GM21723 (cell line): ENCODE measurements at regions not wholly inside any gene's neighbourhood (a gene's known extent, or its start where the extent isn't known, plus 50 kb on each side); places are given as distances from the start of the nearest gene placed in this dataset.
A peak's percentile ranks its signal among the peaks of the same experiment; 100 is the strongest.
"Not testable (repeated sequence)": the region's sequence is repeated elsewhere in the genome, so short reads cannot be mapped to it uniquely, and the experiment has no call there.

Experiments used
- ATAC-seq: cut with Tn5 transposase; IDR thresholded peaks from one replicate; pipeline ENCODE4 v1.9.1; 2021; ENCODE audit warnings: mild to moderate bottlenecking, moderate library complexity; ENCODE audit not compliant: unreplicated experiment

DNA sequence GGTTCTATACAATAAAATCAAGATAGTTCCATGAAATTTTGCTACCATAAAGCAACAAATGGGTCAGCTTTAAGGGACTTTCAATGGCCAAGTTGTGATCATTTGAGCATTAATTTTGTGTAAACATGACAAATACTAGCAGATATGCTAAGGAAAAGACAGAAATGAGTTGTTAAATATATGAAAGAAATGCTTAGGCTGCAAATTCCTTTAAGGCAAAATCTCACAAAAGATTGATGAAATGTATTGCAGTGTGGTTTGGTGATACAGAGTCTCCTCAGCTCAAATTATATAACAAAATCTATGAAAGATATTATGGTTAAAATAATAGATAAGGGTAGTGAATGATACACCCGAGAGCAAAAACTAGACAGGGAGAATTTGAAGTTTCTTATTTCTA is 377.2 kb downstream of the RAP2B start:
- ATAC-seq, result no peak

DNA sequence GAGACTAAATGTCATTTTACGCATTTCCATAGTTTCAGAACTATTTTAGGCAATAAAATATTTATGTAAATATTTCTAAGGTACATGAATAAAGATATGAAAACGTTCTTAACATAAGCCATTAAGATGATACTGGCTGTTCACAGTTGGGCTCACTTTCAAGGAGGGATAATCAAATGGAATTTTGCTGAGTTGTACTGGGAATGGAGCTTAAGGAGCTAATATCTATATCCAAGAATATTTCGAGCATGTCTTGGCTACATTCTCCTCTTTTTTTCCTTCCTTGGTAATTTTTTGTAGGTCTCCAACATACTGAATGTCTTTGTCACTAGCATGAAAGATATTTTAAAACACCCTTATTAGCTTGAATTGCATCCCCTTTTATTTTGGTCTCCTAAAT is 383.4 kb downstream of the RAP2B start:
- no peak for ATAC-seq

DNA sequence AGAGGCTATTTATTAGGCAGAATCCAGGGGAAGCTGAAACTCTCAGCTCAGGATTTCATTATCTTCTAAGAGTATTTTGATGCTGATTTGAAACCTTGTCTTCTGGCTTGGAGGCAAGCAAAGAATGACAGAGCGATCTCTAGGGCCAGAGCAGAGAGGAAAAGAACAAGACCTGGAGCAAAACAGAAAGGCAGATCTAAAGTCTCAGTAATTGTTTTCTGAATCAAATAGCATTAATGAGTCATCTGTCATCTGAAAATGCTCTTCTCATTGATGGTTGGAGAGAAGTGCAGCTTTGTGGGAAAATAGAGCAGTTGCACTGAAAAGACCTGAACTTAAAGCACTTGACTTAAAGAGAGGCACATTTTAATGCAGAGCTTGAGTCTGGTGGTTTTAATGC is 385.9 kb downstream of the RAP2B start:
- ATAC-seq, result no peak

DNA sequence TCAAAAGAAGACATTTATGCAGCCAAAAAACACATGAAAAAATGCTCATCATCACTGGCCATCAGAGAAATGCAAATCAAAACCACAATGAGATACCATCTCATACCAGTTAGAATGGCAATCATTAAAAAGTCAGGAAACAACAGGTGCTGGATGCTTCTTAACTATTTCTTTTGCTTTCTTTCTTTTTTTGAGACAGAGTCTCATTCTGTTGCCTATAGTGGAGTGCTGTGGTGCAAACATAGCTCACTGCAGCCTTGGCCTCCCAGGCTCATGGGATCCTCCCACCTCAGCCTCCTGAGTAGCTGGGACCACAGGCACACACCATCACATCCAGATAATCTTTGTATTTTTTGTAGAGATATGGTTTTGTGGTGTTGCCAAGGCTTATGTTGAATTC is 387.7 kb downstream of the RAP2B start:
- ATAC-seq, result not testable (repeated sequence)

DNA sequence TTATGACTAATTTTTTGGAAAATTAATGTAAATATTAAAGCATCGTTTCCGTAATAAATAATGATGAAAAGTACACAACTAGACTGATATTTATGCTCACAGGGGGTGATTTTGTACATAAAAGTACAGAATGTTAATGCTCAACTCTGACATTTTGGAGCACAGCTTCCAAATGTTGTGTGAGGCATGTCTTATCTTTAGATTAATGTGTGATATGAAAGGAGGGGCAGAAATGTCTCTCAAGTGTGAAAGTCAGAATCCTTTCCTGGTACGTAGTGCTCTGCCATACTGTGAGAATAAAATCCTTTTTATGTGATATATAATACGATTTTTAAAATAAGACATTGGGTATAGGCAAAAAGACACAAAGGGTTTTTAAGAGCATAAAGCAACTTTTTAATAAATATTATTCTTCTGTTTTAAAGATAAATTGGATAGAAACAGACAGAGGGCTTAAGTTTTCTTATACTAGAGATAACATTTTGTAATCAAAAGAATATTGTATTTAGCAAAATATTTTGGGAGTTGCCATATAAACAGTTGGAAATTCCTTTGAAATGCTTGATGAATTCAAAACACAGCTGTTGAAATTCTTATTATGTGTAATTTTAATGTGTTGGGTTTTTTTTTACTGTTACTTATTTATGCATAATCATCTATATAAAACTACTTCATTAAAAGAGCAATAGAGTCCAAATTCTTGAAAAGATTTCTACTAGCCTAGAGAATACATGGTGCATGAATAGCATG is 389.7 kb downstream of the RAP2B start:
- ATAC-seq, result no peak

DNA sequence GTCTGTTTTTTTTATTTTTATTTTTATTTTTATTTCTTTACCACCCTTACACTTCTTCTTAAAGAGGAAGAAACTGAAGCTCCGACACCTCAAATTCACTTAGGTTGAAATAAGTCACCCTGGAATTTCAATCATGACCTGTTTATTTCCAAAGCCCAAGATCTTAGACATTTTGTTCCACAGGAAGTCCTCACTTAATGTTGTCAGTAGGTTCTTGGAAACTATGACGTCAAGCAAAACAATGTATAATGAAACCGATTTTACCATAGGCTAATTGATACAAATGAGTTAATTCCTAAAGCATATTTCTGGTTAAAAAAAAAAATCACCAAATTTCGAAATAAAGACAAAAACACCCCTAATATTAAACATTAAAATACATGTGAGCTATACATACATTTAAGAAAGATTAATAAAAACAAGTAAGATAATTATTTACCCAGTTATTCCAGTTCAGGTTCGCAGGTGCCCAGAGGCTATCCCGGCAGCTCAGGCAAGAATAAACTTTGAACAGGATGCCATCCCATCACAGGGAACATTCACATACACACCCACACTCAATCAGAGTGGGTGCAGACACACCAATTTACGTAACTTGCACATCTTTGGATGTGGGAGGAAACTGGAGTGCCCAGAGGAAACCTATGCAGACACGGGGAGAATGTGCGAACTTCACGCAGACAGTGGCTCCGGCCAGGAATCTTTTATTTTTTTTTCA is 391.0 kb downstream of the RAP2B start:
- no peak for ATAC-seq

DNA sequence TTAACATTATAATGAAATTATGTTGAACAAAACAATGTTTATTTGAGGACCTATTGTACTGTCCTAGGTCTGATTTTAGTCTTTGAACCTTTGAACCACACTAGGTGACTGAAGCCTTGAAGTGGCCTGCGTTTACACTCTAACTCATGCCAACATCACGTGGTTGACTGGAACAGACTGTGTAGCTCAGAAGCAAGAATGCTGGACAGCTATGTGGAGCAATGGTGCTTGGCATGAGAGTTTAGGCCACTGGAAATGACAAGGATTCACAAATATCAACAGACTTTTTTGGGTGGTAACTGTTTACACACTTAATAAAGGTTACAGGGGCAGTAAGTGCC is 391.5 kb downstream of the RAP2B start:
- ATAC-seq, result no peak

DNA sequence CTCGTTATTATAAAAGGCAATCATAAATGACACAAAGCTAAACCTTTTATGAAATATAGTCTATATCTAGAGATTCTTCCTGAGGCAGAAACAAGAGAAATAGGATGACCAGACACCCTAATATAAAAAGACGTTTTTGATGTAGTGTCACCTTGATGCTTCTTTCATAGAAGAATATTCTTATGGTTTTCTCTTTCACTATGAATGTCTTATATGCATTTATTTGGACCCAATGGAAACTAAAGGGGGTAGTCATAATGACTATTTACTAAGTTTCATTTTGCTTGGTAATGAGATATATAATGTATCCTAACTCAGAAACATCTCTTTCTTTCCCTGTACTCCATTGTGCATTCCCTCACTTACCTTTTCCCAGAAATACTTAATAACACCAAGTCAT is 393.9 kb downstream of the RAP2B start:
- ATAC-seq, result no peak

DNA sequence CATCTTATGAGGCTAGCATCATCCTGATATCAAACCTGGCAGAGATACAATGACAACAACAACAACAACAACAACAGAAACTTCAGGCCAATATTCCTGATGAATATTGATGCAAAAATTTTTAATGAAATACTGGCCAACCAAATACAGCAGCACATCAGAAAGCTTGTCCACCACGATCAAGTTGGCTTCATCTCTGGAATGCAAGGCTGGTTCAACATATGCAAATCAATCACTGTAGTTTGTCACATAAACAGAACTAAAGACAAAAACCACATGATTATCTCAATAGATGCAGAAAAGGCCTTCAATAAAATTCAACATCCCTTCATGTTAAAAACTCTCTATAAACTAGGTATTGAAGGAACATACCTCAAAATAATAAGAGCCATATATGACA is 397.3 kb downstream of the RAP2B start:
- ATAC-seq, result not testable (repeated sequence)

DNA sequence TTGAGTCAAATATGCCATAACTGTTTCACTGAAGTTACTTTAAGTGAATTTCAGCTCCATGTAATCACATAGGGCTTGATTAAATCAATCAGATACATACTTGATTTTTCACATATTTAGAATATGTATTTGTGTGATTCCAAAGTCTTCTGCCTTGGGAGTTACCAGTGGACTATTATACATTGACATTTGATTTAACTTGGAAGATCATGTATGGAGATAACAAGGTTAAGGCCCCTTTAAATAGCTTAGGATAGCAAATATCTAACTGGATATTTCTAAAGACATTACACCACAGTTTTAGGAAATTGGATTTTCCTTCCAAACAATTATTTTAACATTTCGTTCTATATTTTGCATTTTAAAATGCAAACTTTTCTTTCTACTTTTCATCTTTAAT is 405.0 kb downstream of the RAP2B start:
- no peak for ATAC-seq

DNA sequence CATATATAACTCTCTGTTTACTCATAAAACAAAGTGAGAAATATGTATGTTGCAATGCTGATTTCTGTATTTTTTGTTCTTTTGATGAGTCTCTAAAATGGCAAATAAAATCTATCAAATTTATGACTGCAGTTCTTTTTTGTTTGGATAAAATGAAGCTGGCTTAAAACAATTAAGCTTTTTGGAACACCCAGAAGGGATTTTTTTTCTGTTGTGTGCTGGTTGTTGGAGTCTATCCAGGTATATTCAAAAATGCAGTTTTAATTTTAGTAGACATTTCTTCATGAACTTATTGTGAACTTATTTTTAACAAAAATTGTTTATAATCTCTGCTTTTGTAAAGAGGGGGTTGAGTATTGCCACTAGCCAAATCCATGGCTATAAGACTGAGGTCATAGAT is 405.5 kb downstream of the RAP2B start:
- ATAC-seq, result no peak

DNA sequence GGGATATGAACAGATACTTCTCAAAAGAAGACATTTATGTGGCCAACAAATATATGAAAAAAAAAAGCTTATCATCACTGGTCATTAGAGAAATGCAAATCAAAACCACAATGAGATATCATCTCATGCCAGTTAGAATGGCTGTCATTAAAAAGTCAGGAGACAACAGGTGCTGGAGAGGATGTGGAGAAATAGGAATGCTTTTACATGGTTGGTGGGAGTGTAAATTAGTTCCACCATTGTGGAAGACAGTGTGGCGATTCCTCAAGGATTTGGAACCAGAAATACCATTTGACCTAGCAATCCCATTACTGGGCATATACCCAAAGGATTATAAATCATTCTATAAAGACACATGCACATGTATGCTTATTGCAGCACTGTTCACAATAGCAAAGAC is 408.5 kb downstream of the RAP2B start:
- ATAC-seq, result not testable (repeated sequence)

DNA sequence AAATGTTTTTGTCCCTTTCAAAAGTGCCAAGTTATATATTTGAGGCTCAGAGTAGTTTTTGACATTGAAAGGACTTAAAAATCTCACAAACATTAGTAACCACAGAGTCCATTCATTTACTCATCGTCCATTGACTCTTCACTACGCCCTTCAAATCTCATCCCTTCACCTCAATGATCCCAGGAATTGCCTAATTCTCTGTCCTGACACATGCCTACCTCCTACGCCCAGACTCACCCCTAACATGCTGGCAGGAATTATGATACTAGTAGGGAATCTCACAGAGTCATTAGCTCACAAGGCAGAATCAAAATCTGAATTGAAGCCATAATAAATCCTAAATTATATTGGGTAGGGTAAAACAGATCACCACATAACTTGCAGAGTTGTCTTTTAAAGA is 410.1 kb downstream of the RAP2B start:
- ATAC-seq, result no peak

DNA sequence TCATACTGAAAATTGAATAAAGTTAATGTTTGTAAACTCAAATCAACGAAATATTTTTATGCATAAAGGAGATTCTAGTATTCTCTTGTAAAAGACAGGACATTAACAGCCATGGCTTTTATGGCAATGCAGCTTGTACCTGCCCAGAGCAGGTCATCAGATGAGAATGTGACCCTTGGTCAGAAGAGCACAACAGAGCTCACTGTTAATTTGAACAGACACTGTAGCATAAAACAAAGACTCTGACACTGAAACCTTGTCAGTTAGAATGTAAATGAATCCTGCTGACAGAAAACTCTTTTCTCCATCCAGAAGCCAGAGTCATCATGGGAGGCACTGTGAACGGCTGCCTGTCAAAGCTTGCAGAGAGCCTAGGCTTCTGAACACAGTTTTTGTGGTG is 410.6 kb downstream of the RAP2B start:
- no peak for ATAC-seq

DNA sequence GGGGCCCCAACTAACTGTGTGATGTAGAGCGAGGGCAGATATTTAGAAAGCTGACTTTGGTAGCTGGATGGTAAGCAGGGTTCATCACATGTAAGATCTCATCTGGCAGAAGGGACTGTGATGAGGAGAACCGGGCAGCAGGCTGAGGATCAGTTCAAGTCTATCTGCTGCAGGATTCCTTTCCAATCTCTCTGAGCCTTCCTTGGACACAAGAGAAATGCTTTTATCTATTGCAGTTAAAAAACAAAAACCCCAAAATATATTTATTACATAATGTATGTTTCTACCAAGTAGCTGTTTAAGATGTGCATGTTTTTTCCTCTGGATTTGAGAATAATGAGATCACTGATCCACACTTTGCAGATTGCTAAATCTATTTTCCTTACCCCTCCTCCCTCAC is 411.5 kb downstream of the RAP2B start:
- no peak for ATAC-seq

DNA sequence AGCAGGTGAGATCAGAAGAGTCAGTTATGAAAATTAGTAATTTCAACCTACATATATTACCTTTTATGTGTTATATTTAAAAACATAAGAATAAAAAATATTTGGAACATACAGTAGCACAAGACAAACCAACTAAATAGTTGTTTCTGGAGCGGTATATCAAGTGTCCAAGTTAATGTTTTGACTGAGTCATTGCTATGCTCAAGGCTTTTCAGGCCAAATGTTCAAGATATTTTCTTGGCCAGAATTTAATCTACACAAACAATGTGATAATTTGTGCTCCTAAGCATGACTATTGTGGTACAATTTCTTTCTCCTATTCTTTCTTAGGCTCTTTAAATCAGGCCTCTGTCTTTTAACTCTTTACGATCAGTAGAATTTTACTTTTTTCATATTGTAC is 412.4 kb downstream of the RAP2B start:
- no peak for ATAC-seq

DNA sequence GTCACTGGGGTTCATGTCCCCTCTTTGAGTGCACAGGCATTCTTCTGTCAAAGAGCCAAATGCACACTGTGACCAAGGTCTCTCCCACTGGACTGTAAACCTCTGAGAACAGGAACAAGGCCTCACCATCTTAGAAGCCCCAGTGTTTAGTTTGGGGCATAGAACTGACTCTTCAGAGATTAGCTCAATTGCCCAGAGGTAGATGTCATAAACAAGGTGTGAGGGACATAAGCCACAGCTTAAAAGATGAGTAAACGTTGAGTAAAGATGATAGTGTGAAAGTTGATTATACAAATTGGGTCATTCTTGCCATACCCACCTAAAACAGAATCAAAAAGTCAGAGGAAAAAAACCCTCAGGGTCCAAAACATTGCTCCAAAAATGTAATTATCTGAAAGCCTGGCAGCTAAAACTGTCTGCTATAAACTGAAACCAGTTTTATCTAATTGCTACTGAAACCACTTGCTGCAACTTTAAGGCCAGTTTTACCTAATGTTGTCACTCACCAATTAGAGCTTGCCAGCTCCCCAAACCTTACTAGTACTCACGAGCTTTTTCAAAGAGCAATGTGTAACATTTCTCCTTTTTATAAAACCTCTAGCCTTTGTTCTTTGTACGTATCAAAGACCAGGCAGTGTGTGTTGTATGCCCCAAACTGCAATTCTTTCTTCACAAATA is 415.2 kb downstream of the RAP2B start:
- no peak for ATAC-seq

DNA sequence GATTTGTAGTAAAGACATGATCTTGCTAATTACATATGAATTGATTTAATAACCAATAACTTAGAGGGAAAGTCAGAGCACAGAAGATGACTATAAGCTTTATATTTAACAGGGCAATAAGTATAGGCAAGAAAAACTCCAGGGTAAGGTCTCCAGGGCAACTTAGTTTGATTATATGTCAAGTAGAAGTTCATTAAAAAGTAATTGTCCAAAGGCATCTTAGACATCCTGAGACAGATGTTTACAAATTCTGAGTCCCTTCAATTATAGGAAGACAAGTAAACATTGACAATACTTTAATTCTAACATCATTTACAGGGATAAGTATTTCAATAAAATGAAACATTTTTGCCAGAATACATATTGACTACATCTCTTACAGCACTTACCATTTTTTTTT is 416.0 kb downstream of the RAP2B start:
- no peak for ATAC-seq

DNA sequence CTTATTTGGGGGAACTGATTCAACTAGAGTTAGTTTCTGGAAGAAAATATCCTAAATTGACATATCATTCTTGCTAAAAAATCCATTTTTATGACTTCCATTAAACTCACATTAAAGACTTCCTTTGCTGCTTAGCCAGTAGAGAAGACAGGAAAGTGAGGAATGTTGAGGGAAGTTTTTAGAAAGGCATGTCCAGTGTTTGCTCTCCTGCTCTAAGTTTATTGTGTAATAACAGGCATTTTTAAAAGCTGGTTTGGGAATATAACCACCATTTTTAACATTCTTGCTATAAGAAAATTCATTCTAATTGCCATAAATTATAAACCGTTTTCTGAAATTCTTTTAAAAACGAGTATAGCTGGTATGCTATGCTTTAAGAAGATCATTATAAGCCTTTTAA is 428.0 kb downstream of the RAP2B start:
- ATAC-seq, result no peak

DNA sequence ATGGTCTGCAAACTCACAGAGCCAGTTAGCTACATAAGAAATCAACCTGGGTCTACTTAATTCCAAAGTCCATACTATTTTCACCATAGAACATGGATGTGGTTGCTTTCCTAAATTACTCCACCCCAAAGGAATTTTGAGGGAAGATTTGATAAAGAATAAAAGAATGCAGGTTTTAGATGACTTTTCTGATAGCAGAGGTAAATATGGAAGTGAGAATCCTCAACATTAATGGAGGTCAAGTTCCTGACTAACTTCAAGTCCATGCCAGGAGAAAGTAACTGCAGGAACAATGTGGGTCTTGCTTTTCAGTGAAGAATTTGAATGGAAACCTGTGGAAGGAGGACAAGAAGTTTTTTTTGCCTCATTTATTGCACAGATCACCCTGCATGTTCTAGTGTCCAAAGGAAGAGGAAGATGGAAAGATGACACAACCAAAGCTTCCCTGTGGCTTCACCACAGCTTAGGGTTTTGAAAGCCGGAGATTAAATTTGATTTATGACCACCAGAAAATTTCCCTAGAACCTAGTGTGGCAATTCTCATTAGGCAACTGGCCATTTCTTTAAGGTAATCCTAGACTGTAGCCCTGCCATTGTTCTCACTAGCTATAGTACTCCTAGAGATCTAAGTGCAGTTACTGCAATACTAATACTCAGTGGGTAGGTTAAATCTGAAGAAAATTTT is 429.7 kb downstream of the RAP2B start:
- ATAC-seq, result no peak

DNA sequence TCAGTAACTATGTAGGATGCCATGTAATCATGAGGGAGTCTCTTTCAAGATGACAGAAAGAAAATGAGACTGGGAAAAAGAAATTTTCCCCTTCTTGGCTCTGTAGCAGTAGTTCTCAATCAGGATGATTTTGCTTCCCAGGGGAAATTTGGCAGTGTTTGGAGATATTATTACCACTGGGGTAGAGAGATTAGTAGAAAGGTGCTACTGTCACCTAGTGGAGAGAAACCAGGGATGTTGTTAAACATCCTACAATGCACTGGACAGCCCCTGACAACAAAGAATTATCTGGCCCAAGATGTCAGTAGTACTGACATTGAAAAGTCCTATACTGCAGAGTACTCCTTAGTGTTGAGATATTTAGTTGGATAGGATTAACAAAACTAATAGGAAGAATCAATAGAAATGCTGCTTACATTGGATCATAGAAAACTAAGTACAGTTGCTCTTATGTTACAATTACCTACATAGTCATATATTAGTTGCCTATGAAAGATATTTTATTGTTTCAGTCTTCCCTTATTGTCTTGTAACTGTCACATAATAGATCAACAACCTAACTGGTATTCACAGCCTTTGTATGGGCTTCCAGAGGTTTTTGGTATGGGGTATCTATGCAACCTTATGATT is 433.3 kb downstream of the RAP2B start:
- peak; percentile 67 for ATAC-seq
